Islet precursor cell (in vitro differentiated cells): ENCODE measurements at regions not wholly inside any gene's neighbourhood (a gene's known extent, or its start where the extent isn't known, plus 50 kb on each side); places are given as distances from the start of the nearest gene placed in this dataset.
"Not testable (repeated sequence)": the region's sequence is repeated elsewhere in the genome, so short reads cannot be mapped to it uniquely, and the experiment has no call there.

Source experiments
- DNase-seq: peaks from one replicate; pipeline ENCODE4 v3.0.0-alpha.2; 2018

DNA sequence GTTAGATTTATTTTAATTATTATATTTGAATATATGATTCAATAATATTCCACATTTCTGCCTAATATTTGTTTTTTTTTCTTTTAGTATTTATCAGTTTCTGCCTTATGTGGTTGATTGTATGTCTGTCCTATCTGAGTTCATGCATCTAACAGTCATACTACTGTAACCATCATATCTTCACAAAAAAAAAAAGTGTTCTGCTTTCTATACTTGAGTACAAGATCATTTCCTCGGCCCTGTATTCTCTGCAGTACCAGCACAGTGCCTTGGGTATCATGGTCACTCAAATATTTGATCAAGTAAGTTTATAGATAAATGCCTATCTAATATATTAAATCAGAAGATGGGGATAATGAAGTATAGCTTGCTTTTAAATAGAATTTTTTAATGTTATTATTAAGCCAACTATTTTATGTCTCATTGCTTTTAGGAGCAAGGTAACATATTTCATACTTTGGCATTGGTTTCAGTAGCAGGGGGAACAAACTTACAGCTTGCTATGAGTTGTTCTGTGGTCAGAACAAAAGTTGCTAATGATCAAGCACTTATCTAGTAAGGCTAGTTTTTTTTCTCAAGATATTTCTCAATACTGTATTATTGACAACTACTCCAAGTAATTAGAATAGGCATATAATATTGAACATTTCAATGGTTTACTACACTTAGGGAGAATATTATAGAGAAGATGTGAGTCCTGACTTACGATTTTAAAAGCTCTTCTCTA, 290.5 kb upstream of the FBXO33 start:
- DNase-seq, result no peak

DNA sequence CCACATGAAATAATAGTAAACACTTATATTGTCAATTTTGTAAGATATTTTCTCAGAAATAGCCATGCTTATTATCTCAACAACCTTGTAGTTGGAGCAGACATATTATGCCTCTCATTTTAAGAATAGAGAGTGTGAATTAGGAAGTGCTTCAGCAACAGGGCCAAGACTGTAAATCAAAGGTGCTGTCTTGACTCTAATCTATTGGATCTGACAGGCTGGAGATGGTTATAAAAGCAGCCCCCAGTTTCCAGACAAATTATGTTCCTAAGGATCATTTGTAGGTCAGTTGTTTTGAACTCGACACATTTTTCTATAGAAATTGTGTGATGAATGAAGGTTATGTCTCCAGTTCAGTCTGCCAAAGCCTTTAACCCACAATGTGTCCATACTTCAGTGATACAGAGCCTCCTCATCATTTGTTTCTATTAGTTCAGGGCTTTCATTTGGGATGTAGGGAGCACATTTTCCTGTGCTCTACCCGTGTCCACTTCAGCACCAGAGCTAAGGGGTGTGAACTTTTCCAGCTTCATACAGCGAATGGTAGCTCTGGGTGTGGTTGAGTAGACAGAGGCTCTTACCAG, 284.8 kb upstream of the FBXO33 start:
- DNase-seq, result no peak

GRCh38 chr14:39712293-39712999, 280.2 kb upstream of the FBXO33 start:
- DNase-seq, result no peak

DNA sequence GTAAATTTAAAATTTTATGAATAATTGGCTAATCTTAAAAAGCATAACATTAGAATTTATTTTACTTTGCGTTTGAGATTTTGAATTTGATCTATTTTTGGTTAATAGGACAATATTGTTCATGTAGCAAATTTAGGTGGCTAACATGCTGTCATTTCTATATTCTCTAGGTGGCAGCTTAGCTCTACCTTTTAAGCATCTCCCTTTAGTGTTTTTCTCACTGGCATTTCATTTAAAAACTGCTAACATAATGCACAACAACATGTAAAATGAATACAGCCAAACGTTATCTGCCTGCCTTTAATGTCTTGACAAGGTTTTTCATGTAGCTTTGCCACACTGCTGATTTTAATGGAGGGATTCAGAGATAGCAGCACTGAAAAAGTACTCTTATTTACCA, 272.4 kb upstream of the FBXO33 start:
- DNase-seq, result no peak

GRCh38 chr14:39694341-39694740, 262.1 kb upstream of the FBXO33 start:
- no peak for DNase-seq

DNA sequence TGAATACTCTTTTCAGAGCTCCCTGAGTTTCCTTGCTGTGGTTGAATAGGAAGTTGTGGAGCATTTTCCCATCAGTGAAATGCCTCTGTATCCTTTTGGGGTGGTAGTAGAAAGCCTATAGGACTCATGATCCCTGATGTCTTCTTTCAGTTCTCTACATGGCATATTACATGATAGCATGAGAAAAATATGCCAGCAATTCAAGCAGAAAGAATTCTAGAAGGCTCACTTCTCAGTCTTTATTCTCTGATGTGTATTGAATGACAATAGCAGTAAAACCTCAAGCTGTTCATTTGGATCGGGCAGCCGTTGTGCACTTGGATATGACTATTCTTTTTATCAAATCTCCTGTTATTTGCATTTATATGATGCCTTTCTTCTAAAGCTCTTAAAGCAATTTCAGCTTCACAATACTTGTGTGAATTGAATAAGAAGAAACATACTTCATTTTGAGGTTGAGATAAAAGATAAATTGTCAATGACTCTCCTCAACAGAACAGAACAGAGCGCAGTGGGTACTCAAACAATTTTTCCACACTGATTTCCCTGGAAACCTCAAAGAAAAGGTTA, 251.5 kb upstream of the FBXO33 start:
- no peak for DNase-seq

- DNase-seq, result no peak
Measured at GRCh38 chr14:39682582-39682981, 250.3 kb upstream of the FBXO33 start.

DNA sequence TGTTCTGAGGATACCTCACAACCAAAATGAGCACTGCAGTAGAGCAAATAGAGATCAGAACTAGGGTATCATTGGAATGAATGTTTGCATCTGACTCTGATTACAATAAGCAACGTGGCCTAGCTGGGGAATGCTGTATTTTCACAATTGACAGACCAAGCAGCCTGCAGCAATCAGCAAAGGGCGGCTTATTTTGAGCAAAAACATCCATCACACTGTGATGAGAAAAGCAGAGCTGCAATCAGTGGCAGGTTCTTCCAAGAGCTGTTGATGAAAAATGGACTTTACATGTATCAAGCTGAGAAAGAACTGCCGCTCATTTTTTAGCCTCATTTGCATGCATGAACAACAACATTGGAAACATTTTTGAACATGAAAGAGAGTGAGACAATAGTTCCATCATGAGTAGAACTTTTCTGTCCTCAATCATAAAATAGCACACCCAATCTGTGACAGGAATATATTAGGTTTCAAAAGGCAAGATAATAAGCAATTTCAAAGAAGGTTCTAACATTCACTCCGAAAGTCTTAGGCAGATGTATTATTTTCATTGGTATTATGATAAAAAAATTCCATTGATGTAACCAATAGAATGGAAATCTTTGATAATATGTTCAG, 249.7 kb upstream of the FBXO33 start:
- no peak for DNase-seq

DNA sequence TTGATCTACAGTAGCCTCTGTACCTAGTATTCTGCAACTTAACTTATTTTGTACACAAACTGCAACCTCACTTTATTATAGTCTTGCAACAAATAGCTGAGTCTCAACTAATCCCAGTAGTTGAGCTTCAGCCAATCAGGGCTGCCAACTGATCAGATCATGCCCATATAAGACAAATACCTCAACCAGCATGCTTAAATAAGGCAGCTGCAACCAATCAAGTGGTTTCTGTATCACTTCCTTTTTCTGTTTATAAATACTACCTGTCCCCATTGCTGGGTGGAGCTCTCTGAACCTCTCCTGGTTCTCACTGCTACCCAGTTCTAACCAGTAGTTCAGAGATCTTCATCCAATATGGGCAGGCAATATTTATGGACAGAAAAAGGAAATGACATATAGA, 248.5 kb upstream of the FBXO33 start:
- DNase-seq, result no peak

- DNase-seq, result no peak
Measured at GRCh38 chr14:39673734-39674133, 241.5 kb upstream of the FBXO33 start.

DNA sequence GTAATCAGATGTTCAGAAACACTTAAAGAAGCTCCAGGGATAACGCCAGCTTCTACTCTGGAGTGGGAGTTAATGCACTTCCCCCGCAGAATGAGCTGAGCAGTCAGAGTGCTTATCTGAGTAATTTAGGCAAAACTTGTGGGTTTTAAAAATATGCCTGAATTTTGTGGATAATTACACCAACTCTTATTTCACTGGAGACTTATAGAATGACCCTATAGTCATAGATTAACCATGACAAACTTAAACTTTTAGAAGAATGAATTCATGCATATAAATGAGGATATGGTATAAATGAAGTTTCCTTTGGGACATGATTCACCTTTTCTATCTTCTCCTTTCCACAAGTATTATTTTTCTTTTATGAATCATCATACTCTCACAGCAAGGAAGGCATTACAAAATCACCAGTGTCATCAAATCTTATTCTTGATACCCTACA, 241.1 kb upstream of the FBXO33 start:
- DNase-seq, result no peak

DNA sequence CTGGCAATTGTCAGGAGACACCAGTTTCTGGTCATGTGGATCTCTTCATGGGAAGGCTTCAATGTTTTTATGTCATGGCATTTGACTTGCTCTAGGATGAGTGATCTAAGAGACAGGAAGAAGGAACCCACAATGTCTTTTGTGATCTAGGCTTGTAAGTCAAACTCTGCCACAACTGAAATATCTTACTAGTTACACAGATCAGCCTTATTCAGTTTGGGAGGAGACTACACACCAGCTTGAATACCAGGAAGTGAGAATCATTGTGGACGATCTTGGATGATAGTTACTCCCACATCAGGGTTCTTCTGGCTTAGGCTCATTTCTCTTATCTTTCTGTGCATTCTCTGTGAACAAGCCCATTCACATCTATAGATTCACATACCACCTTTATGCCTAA, 236.2 kb upstream of the FBXO33 start:
- DNase-seq, result no peak

GRCh38 chr14:39666386-39666785, 234.2 kb upstream of the FBXO33 start:
- DNase-seq, result no peak

- DNase-seq, result no peak
Measured at GRCh38 chr14:39665075-39665475, 232.8 kb upstream of the FBXO33 start.

DNA sequence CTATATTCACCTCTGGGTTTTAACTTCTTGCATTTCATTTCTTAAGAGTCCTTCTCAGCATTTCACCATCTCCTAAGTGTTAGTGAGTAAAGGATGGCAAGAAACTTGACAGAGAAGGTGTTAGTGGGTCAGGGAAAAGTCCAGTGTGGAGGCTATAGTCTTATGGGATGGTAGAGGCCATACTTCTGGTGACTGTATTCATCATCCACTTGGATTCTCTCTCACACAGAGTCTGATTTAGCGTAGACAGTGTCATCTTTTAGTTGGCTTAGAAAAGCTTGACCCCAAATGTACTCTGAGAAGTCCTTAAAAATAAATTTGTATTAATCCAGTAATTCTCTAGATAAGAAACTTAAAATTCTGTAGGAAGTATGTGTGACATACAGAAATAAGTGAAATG, 232.4 kb upstream of the FBXO33 start:
- no peak for DNase-seq

DNA sequence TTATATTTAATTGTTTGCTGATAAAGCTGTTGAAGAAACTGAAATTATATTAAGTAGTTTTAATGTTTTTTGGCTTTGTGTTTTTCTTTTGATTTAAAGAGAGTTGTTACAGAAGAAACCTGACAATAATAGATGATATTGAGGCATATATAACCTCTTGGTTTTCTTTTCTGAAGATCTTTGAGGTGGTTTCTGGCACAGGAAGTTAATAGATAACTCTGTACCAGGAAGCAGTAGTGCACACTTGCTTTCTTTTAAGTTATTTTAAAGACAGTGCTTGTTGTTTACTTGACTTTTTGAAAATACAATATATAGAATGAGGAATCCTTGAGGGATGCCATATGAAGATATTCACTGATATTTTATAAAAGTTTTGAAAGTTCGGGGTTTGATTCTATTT, 209.0 kb upstream of the FBXO33 start:
- no peak for DNase-seq

DNA sequence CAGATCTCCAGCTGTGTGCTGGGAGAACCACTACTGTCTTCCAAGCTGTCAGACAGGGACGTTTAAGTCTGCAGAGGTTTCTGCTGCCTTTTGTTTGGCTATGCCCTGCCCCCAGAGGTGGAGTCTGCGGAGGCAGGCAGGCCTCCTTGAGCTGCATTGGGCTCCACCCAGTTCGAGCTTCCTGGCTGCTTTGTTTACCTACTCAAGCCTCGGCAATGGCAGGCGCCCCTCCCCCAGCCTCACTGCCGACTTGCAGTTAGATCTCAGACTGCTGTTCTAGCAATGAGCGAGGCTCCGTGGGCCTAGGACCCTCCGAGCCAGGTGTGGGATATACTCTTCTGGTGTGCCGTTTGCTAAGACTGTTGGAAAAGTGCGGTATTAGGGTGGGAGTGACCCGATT, 206.8 kb upstream of the FBXO33 start:
- not testable (repeated sequence) for DNase-seq

DNA sequence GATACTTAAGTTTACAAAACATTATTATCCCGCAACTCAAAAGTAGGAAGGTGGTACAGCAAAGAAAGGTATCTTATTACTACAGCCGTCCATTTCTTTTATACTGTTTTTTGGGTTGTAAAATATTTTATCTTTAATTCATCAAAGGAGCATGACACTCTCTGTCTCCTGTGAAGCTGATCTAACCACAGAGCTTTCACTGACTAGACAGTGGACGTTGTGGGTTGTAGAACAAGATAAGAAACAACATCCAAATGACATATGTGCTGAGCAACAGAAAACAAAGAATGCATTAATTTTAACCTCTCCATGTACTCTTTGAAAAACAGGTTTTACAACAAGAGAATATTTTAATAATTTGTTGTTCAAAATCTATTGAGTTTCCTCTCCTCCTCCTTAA, 195.9 kb upstream of the FBXO33 start:
- no peak for DNase-seq

DNA sequence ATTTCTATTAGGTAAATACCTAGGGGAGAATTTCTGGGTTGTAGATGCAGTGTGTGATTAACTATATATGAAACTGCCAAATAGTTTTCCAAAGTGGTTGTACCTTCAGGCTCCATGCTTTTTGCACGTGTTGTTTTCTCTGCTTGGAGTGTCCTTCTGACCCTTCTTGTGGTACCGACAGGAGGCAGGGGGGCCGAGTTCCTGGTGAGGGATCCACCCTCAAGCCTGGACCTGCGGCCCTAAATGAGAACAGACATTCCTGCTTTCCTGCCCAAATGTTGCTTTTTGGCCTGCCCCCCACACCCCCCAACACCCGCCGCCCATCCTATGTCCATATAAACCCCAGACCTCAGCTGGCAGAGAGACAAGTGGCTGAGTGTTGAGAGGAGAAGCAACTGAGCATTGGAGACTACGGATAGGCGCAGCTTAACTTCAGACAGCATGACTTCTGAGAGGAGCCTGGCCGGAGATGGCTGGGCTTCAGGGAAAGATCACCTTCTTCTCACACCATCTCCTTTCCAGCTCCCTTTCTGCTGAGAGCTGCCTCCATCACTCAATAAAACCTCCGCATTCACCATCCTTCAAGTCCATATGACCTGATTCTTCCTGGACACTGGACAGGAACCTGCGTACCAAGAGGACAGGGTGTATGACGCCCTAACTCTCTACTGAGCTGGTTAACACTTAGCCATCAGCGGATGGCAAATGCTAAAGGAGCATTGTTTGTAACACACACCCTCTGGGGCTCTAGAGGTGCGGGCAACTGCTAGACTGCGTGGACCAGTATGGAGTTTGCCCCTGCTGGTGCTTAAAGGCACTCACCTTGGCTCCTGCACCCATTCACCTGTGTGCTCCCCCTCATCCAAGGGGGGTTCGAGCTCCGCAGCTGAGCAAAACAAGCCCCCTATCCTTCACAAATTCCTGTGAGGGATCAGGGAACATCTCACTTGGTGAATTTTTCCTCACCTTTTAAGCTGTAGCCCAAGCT, 194.7 kb upstream of the FBXO33 start:
- no peak for DNase-seq

- DNase-seq, result no peak
Measured at GRCh38 chr14:39621678-39622077, 189.4 kb upstream of the FBXO33 start.

- DNase-seq, result no peak
Measured at GRCh38 chr14:39621223-39621622, 189.0 kb upstream of the FBXO33 start.

DNA sequence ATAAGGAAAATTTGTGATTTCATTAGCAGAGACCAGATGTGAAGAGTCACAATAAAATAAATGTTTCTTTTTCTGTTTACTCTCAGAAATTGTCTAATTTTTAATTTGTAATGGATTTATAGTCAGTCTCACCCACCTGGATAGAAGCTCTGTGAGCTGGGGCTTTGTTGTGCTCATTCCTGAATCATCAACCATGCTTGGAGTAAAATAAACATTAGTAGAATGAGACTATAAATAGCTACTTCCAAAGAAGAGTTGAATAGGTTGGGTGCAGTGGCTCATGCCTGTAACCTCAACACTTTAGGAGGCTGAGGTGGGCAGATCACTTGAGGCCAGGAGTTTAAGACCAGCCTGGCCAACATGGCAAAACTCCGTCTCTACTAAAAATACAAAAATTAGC, 185.3 kb upstream of the FBXO33 start:
- no peak for DNase-seq
